H9 (cell line): ENCODE measurements at regions not wholly inside any gene's neighbourhood (a gene's known extent, or its start where the extent isn't known, plus 50 kb on each side); places are given as distances from the start of the nearest gene placed in this dataset.

Experiments
- DNase-seq: peaks from one replicate; pipeline ENCODE4 v3.0.0-alpha.2; 2017
- H2AFZ ChIP-seq: one replicate; pipeline ENCODE4 v1.6.1; 2013; ENCODE audit warnings: mild to moderate bottlenecking, low read length, control low read depth, moderate library complexity
- H2AK5ac ChIP-seq: 2 replicates; pipeline ENCODE4 v1.6.1; 2013; ENCODE audit warnings: low read length, control low read depth, mixed read lengths; ENCODE audit not compliant: insufficient read length
- H2BK120ac ChIP-seq: one replicate; pipeline ENCODE4 v1.6.1; 2013; ENCODE audit warnings: low read depth, mild to moderate bottlenecking, low read length, control low read depth, inconsistent platforms; ENCODE audit not compliant: poor library complexity, severe bottlenecking
- H2BK12ac ChIP-seq: 2 replicates; pipeline ENCODE4 v1.6.1; 2013; ENCODE audit warnings: low read length, control low read depth, mixed read lengths, low read depth; ENCODE audit not compliant: insufficient read length
- H2BK15ac ChIP-seq: 2 replicates; pipeline ENCODE4 v1.6.1; 2013; ENCODE audit warnings: low read depth, low read length, control low read depth
- H2BK20ac ChIP-seq: one replicate; pipeline ENCODE4 v1.6.1; 2013; ENCODE audit warnings: low read depth, mild to moderate bottlenecking, low read length, control low read depth, inconsistent platforms; ENCODE audit not compliant: poor library complexity, severe bottlenecking
- H2BK5ac ChIP-seq: 2 replicates; pipeline ENCODE4 v1.6.1; 2013; ENCODE audit warnings: low read length, control low read depth, mixed read lengths; ENCODE audit not compliant: insufficient read length
- H3K14ac ChIP-seq: 2 replicates; pipeline ENCODE4 v1.6.1; 2013; ENCODE audit warnings: low read length, control low read depth; ENCODE audit not compliant: insufficient read depth
- H3K18ac ChIP-seq: 2 replicates; pipeline ENCODE4 v1.6.1; 2013; ENCODE audit warnings: low read depth, mild to moderate bottlenecking, mixed read lengths, low read length, control low read depth; ENCODE audit not compliant: insufficient read length
- H3K23ac ChIP-seq: 2 replicates; pipeline ENCODE4 v1.6.1; 2013; ENCODE audit warnings: low read length, control low read depth, mixed read lengths, low read depth; ENCODE audit not compliant: insufficient read length
- H3K23me2 ChIP-seq: 2 replicates; pipeline ENCODE4 v1.6.1; 2013; ENCODE audit warnings: low read depth, mild to moderate bottlenecking, mixed read lengths, low read length, control low read depth; ENCODE audit not compliant: insufficient read length, poor library complexity, severe bottlenecking
- H3K27ac ChIP-seq: 2 replicates; pipeline ENCODE4 v1.5.1; 2013; ENCODE audit warnings: low read length, control low read depth, mixed read lengths, low read depth; ENCODE audit not compliant: insufficient read length
- H3K27me3 ChIP-seq: 2 replicates; pipeline ENCODE4 v1.6.1; 2013; ENCODE audit warnings: low read length, control low read depth, inconsistent platforms; ENCODE audit not compliant: insufficient read depth
- H3K4ac ChIP-seq: 2 replicates; pipeline ENCODE4 v1.6.1; 2013; ENCODE audit warnings: low read depth, mild to moderate bottlenecking, control low read depth, inconsistent platforms, low read length, moderate library complexity
- H3K4me1 ChIP-seq: 2 replicates; pipeline ENCODE4 v1.6.1; 2013; ENCODE audit warnings: low read length, control low read depth, inconsistent platforms; ENCODE audit not compliant: insufficient read depth
- H3K4me2 ChIP-seq: 2 replicates; pipeline ENCODE4 v1.6.1; 2013; ENCODE audit warnings: low read length, control low read depth, mixed read lengths; ENCODE audit not compliant: insufficient read length, insufficient read depth
- H3K56ac ChIP-seq: 2 replicates; pipeline ENCODE4 v1.6.1; 2013; ENCODE audit warnings: low read depth, mild to moderate bottlenecking, mixed read lengths, low read length, control low read depth; ENCODE audit not compliant: insufficient read length
- H3K79me1 ChIP-seq: 2 replicates; pipeline ENCODE4 v1.6.1; 2013; ENCODE audit warnings: low read depth, mild to moderate bottlenecking, moderate library complexity, low read length, control low read depth, inconsistent platforms; ENCODE audit not compliant: insufficient read depth, poor library complexity, severe bottlenecking
- H3K79me2 ChIP-seq: 2 replicates; pipeline ENCODE4 v1.6.1; 2013; ENCODE audit warnings: low read length, control low read depth, inconsistent platforms; ENCODE audit not compliant: insufficient read depth
- H3K9ac ChIP-seq: 2 replicates; pipeline ENCODE4 v1.6.1; 2013; ENCODE audit warnings: low read length, control low read depth, mixed read lengths; ENCODE audit not compliant: insufficient read length; ENCODE audit errors: extremely low read depth
- H3K9me3 ChIP-seq: one replicate; pipeline ENCODE4 v1.6.1; 2013; ENCODE audit warnings: low read depth, low read length, inconsistent platforms; ENCODE audit not compliant: control insufficient read depth
- H3T11ph ChIP-seq: one replicate; pipeline ENCODE4 v1.6.1; 2013; ENCODE audit warnings: mild to moderate bottlenecking, low read length, control low read depth, inconsistent platforms
- H4K20me1 ChIP-seq: one replicate; pipeline ENCODE4 v1.6.1; 2013; ENCODE audit not compliant: control insufficient read depth, insufficient read length, insufficient read depth
- H4K5ac ChIP-seq: 2 replicates; pipeline ENCODE4 v1.6.1; 2013; ENCODE audit warnings: low read depth, mild to moderate bottlenecking, mixed read lengths, low read length, control low read depth; ENCODE audit not compliant: insufficient read length
- H4K8ac ChIP-seq: replicated peaks from 2 replicates; pipeline ENCODE4 v1.6.1; 2013; ENCODE audit warnings: low read length, control low read depth, mixed read lengths, low read depth; ENCODE audit not compliant: insufficient read length
- H4K91ac ChIP-seq: 2 replicates; pipeline ENCODE4 v1.6.1; 2013; ENCODE audit warnings: low read depth, mild to moderate bottlenecking, moderate library complexity, mixed read lengths, low read length, control low read depth; ENCODE audit not compliant: insufficient read length
- H3K27ac Mint-ChIP-seq, 3 experiments: 2 replicates in 2 of 3; 3 replicates in 1 of 3; pipeline ENCODE4 v1.8.0; 2020 to 2021; ENCODE audit warnings: mixed read lengths in 3 of 3, mild to moderate bottlenecking in 1 of 3, moderate library complexity in 1 of 3
- H3K27me3 Mint-ChIP-seq: 2 replicates; pipeline ENCODE4 v1.8.0; 2021; ENCODE audit warnings: low read depth, mild to moderate bottlenecking, moderate library complexity, mixed read lengths
- H3K36me3 Mint-ChIP-seq, 3 experiments: 2 replicates in 2 of 3; 3 replicates in 1 of 3; pipeline ENCODE4 v1.8.0; 2020 to 2021; ENCODE audit warnings: low read depth in 3 of 3, mixed read lengths in 3 of 3; ENCODE audit not compliant: insufficient read depth in 1 of 3
- H3K4me1 Mint-ChIP-seq, 2 experiments: 2 replicates each; pipeline ENCODE4 v1.8.0; 2020; ENCODE audit warnings: mixed read lengths in 2 of 2
- H3K4me3 Mint-ChIP-seq, 2 experiments: 2 replicates in 1 of 2; 3 replicates in 1 of 2; pipeline ENCODE4 v1.8.0; 2020 to 2021; ENCODE audit warnings: mild to moderate bottlenecking in 2 of 2, mixed read lengths in 2 of 2, moderate library complexity in 1 of 2
- H3K9me3 Mint-ChIP-seq, 2 experiments: 2 replicates in 1 of 2; 3 replicates in 1 of 2; pipeline ENCODE4 v1.8.0; 2020; ENCODE audit warnings: mild to moderate bottlenecking in 2 of 2, mixed read lengths in 2 of 2, moderate library complexity in 1 of 2
- CTCF ChIP-seq: fragments of 200-600 bp; sonication (generic); conservative IDR thresholded peaks from 3 replicates; pipeline ENCODE4 v1.8.0; 2021; ENCODE audit warnings: antibody characterized with exemption, mild to moderate bottlenecking
- WGBS: extraction: QIAGEN DNeasy Blood & Tissue Kit; methylation state at CpG from one replicate; pipeline ENCODE4 v1.1.7; 2013; ENCODE audit warnings: missing lambda C conversion rate, low lambda C conversion rate, mixed read lengths; ENCODE audit not compliant: insufficient read length; ENCODE audit errors: extremely low coverage; 5-methylcytosine and 5-hydroxymethylcytosine counted together

DNA sequence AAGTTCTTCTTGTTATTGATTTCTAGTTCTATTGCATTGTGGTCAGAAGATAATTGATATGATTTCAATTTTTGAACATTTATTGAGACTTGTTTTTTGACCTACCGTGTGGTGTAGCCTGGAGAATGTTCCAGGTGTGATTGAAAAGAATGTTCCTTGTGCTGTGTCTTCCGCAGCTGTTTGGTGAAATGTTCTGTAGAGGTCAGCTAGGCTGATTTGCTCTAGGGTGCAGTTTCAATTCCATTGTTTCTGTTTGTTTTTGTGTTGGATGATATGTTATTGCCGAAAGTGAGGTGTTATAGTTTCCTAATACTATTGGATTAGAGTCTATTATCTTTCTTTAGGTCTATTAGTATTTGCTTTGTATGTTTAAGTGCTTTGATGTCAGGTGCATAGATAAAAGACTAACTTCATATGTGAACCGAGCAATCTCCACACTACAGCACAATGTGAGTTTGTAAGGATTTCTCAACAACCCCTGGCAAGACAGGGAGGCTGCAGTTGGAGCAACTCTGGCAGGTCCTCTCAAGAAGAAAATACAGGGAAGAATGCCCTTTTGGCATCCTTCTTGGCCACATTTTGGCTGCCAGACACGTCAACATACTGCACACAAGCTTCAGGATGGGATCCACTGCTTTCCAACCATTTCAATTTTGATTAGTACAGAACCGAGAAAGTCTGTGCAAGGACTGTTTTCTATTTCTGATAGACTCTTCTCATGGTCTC, 320.7 kb downstream of the RNF144B start:
- H3K4me1 Mint-ChIP-seq: no peaks in the 10 kb centered on the region
- no peaks in the 10 kb centered on the region for H4K20me1 ChIP-seq
- H4K5ac ChIP-seq: no peak overlapping the region
- no CpG with 5 or more reads among the region's 6 CpGs for WGBS
- H3K79me1 ChIP-seq: no peaks in the 10 kb centered on the region
- no peak overlapping the region for H2BK120ac ChIP-seq
- no peak overlapping the region for H3K27ac ChIP-seq
- no peak overlapping the region for H4K91ac ChIP-seq
- no peaks in the 10 kb centered on the region for H3K23me2 ChIP-seq
- no peak for DNase-seq
- no peak overlapping the region for H2BK20ac ChIP-seq
- H3K4ac ChIP-seq: no peak overlapping the region
- no peak overlapping the region for H3K27ac Mint-ChIP-seq
- no peaks in the 10 kb centered on the region for H3K9me3 ChIP-seq
- no peak overlapping the region for H3K14ac ChIP-seq
- no peaks in the 10 kb centered on the region for H3K27me3 Mint-ChIP-seq
- H2BK12ac ChIP-seq: no peak overlapping the region
- no peaks in the 10 kb centered on the region; a peak in 1 of 7 replicates for H3K36me3 Mint-ChIP-seq
- no peak overlapping the region for H4K8ac ChIP-seq
- no peak overlapping the region for H2AK5ac ChIP-seq
- H3K4me3 Mint-ChIP-seq: no peak overlapping the region
- H3K79me2 ChIP-seq: no peaks in the 10 kb centered on the region
- no peak overlapping the region for H3K4me2 ChIP-seq
- no peak overlapping the region for H3K23ac ChIP-seq
- no peak for TF ChIP-seq CTCF
- no peak overlapping the region for H3K56ac ChIP-seq
- H2AFZ ChIP-seq: no peak overlapping the region
- H3K18ac ChIP-seq: no peak overlapping the region
- no peak overlapping the region for H3K9ac ChIP-seq
- no peaks in the 10 kb centered on the region for H3K4me1 ChIP-seq
- H3K27me3 ChIP-seq: no peaks in the 10 kb centered on the region
- no peaks in the 10 kb centered on the region for H3K9me3 Mint-ChIP-seq
- H2BK15ac ChIP-seq: no peak overlapping the region
- no peak overlapping the region for H3T11ph ChIP-seq
- no peak overlapping the region for H2BK5ac ChIP-seq
